HepG2 (cell line): ENCODE measurements at regions not wholly inside any gene's neighbourhood (a gene's known extent, or its start where the extent isn't known, plus 50 kb on each side); places are given as distances from the start of the nearest gene placed in this dataset.

ENCODE experiments used
- ATAC-seq: fragments of 200-7000 bp; cut with Tn5 transposase; 3 replicates; pipeline ENCODE4 v1.9.1; 2020; ENCODE audit warnings: mild to moderate bottlenecking, moderate library complexity
- BruUV-seq: library from RNA; stranded (reverse); fragments of 400-500 nt; replicated peaks from 2 replicates; lab custom pipeline; 2021; lab: Mats Ljungman, UMichigan
- CTCF ChIA-PET: fragments of 300-600 bp; formaldehyde crosslinking; extraction: SDS; loops from one replicate; lab custom pipeline; 2021; ENCODE audit warnings: low total read pairs, inconsistent platforms, low intra/inter-chr PET ratio; lab: Yijun Ruan, JAX
- POLR2A ChIA-PET: fragments of 350-600 bp; sonication (Branson Sonifier 250); formaldehyde crosslinking; loops from one replicate; lab custom pipeline; 2020; ENCODE audit warnings: antibody characterized with exemption, inconsistent platforms; lab: Yijun Ruan, JAX
- DNase-seq: peaks from one replicate; pipeline ENCODE4 v3.0.0-alpha.2; 2015; ENCODE audit warnings: low spot score
- FAIRE-seq: peaks from 3 replicates; lab custom pipeline; 2011; peaks lifted over from hg19 to GRCh38; lab: Jason Lieb, UNC
- H2AFZ ChIP-seq: one replicate; pipeline ENCODE4 v1.6.1; 2011; ENCODE audit warnings: low read length, inconsistent platforms
- H3K27ac ChIP-seq: fragments of 300-600 bp; 3 replicates; pipeline ENCODE4 v1.8.0; 2011; ENCODE audit warnings: mixed run types, mild to moderate bottlenecking, mixed read lengths, low read length, inconsistent platforms; ENCODE audit not compliant: insufficient read depth; ENCODE audit errors: extremely low read length
- H3K27me3 ChIP-seq, 2 experiments: fragments of 200-600 bp in 1 of 2; 2 replicates in 1 of 2; 3 replicates in 1 of 2; pipeline versions ENCODE4 v1.6.0 to v1.8.0; 2011; ENCODE audit warnings: low read length in 2 of 2, mild to moderate bottlenecking in 2 of 2, moderate library complexity in 2 of 2, inconsistent platforms in 1 of 2; ENCODE audit not compliant: insufficient read depth in 2 of 2, control insufficient read depth in 1 of 2
- H3K36me3 ChIP-seq, 2 experiments: fragments of 200-600 bp in 1 of 2; replicated peaks in 1 of 2; 2 replicates in 1 of 2; 3 replicates in 1 of 2; pipeline versions ENCODE4 v1.5.1 to v1.8.0; 2011; ENCODE audit warnings: low read length in 2 of 2, inconsistent platforms in 1 of 2; ENCODE audit not compliant: insufficient read depth in 2 of 2, control insufficient read depth in 1 of 2
- H3K4me1 ChIP-seq: 2 replicates; pipeline ENCODE4 v1.5.1; 2012; ENCODE audit warnings: low read length, inconsistent platforms; ENCODE audit not compliant: insufficient read depth
- H3K4me2 ChIP-seq: 2 replicates; pipeline ENCODE4 v1.6.0; 2011; ENCODE audit warnings: low read depth, low read length, inconsistent platforms
- H3K4me3 ChIP-seq, 3 experiments: fragments of 200-600 bp in 1 of 3; sonication (generic), shearing (Covaris generic) in 1 of 3; replicated peaks in 1 of 3; 2 replicates each; pipeline ENCODE4 v1.5.1; 2011 to 2016; ENCODE audit warnings: low read length in 3 of 3, inconsistent platforms in 2 of 3, low read depth in 2 of 3, mild to moderate bottlenecking in 2 of 3, control low read depth in 1 of 3, mixed read lengths in 1 of 3; ENCODE audit not compliant: insufficient read depth in 1 of 3
- H3K79me2 ChIP-seq: one replicate; pipeline ENCODE4 v1.6.1; 2011; ENCODE audit warnings: low read length, inconsistent platforms; ENCODE audit not compliant: insufficient read depth
- H3K9ac ChIP-seq: 2 replicates; pipeline ENCODE4 v1.6.0; 2011; ENCODE audit warnings: mild to moderate bottlenecking, low read depth, low read length, inconsistent platforms; ENCODE audit not compliant: insufficient read depth
- H3K9me3 ChIP-seq: 2 replicates; pipeline ENCODE4 v1.5.1; 2012; ENCODE audit warnings: mild to moderate bottlenecking, low read length
- H4K20me1 ChIP-seq: 2 replicates; pipeline ENCODE4 v1.6.0; 2011; ENCODE audit warnings: inconsistent platforms, mild to moderate bottlenecking, low read length, moderate library complexity; ENCODE audit not compliant: insufficient read depth
- DNMT3B ChIP-seq: conservative IDR thresholded peaks from 2 replicates; pipeline ENCODE4 v1.6.1; 2016; ENCODE audit warnings: missing biosample characterization, control low read depth
- EED ChIP-seq: sonication (generic); formaldehyde crosslinking; IDR thresholded peaks from 2 replicates; pipeline ENCODE4 v1.5.0; 2020; ENCODE audit warnings: mild to moderate bottlenecking, missing genetic modification reagents
- FLYWCH1 ChIP-seq: sonication (generic); formaldehyde crosslinking; IDR thresholded peaks from 2 replicates; pipeline ENCODE4 v1.8.1; 2023; ENCODE audit warnings: mild to moderate bottlenecking, missing genetic modification reagents
- HNRNPLL ChIP-seq: fragments of 200-400 bp; formaldehyde crosslinking; IDR thresholded peaks from 2 replicates; pipeline ENCODE4 v1.6.1; 2017; ENCODE audit warnings: mild to moderate bottlenecking, low read depth, low read length; ENCODE audit not compliant: poor library complexity, severe bottlenecking
- KLF11 ChIP-seq: IDR thresholded peaks from 2 replicates; pipeline ENCODE4 v1.6.1; 2016; ENCODE audit warnings: missing compliant biosample characterization
- KMT2A ChIP-seq: sonication (generic); formaldehyde crosslinking; IDR thresholded peaks from 2 replicates; pipeline ENCODE4 v1.4.0; 2020; ENCODE audit warnings: missing genetic modification reagents
- REXO4 ChIP-seq: sonication (generic); formaldehyde crosslinking; IDR thresholded peaks from 2 replicates; pipeline ENCODE4 v1.8.0; 2022; ENCODE audit warnings: missing genetic modification reagents, mild to moderate bottlenecking, borderline replicate concordance
- RXRA ChIP-seq: sonication (generic); formaldehyde crosslinking; IDR thresholded peaks from 2 replicates; pipeline ENCODE4 v1.5.1; 2020; ENCODE audit warnings: missing genetic modification reagents
- SMC3 ChIP-seq: IDR thresholded peaks from 2 replicates; pipeline ENCODE4 v1.6.1; 2011; ENCODE audit warnings: low read length, improper control_type of control experiment
- TCF7 ChIP-seq: sonication (generic); IDR thresholded peaks from 2 replicates; pipeline ENCODE4 v1.6.1; 2016; ENCODE audit warnings: antibody characterized with exemption, low read depth
- TOPORS ChIP-seq: sonication (generic); formaldehyde crosslinking; IDR thresholded peaks from 2 replicates; pipeline ENCODE4 v1.8.0; 2023; ENCODE audit warnings: mild to moderate bottlenecking, missing genetic modification reagents
- ZFP90 ChIP-seq: sonication (generic); formaldehyde crosslinking; IDR thresholded peaks from 2 replicates; pipeline ENCODE4 v1.8.0; 2022; ENCODE audit warnings: missing genetic modification reagents, mild to moderate bottlenecking, inconsistent platforms, borderline replicate concordance
- ZNF674 ChIP-seq: sonication (generic); formaldehyde crosslinking; IDR thresholded peaks from 2 replicates; pipeline ENCODE4 v1.5.0; 2020; ENCODE audit warnings: low read depth, mild to moderate bottlenecking, missing genetic modification reagents
- ZNF772 ChIP-seq: sonication (generic); formaldehyde crosslinking; IDR thresholded peaks from 2 replicates; pipeline ENCODE4 v1.5.0; 2020; ENCODE audit warnings: mild to moderate bottlenecking, missing genetic modification reagents
- WGBS: methylation state at CpG from one replicate; pipeline ENCODE4 v1.1.6; 2017; ENCODE audit warnings: low lambda C conversion rate; 5-methylcytosine and 5-hydroxymethylcytosine counted together
- in situ Hi-C: cut with HindIII; loops from 2 replicates; pipeline ENCODE4 v1.10.0; 2017; ENCODE audit warnings: low pct_unique_long_range_greater_than_20kb; ENCODE audit not compliant: extremely low pct_ligation_motif_present
- intact Hi-C: fragments of 100-400 bp; cut with micrococcal nuclease; formaldehyde crosslinking; loops from one replicate; pipeline ENCODE4 v1.10.0; 2022; ENCODE audit not compliant: unreplicated experiment
- TF ChIP-seq, protein P1 (sequence below): sonication (generic); formaldehyde crosslinking; IDR thresholded peaks from 2 replicates; pipeline ENCODE4 v1.4.0; 2020; ENCODE audit warnings: missing genetic modification reagents
- TF ChIP-seq, protein P2 (sequence below): sonication (generic); formaldehyde crosslinking; IDR thresholded peaks from 2 replicates; pipeline ENCODE4 v1.9.0; 2021; ENCODE audit warnings: missing genetic modification reagents, borderline replicate concordance
- TF ChIP-seq, protein P3 (sequence below): sonication (generic); formaldehyde crosslinking; IDR thresholded peaks from 2 replicates; pipeline ENCODE4 v1.9.0; 2021; ENCODE audit warnings: missing genetic modification reagents, borderline replicate concordance
- TF ChIP-seq, protein P4 (sequence below): sonication (generic); formaldehyde crosslinking; IDR thresholded peaks from 2 replicates; pipeline ENCODE4 v1.5.0; 2020; ENCODE audit warnings: missing genetic modification reagents
- TF ChIP-seq, protein P5 (sequence below): sonication (generic); formaldehyde crosslinking; IDR thresholded peaks from 2 replicates; pipeline ENCODE4 v1.9.0; 2022; ENCODE audit warnings: missing genetic modification reagents, mild to moderate bottlenecking, borderline replicate concordance

DNA sequence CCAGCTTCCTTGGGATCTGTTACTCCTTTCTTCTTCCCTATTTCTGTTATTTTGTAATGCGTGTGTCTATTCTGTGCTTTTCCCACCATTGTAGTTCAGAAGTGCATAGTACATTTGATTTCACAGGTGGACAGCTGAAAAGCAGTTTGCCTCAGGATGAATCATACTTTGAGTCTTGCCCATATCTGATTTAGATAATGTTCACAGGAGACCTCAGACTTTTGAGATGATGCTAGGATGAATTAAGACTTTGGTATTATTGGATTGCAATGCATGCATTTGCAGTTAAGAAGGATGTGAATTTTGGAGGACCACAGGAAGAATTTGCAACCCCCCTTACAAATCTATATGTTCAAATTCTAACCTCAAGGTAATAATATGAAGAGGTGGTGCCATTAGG lies 769.6 kb downstream of the CDH11 start:
- DNase-seq (no peak), ATAC-seq (no peak), FAIRE-seq (no peak)
- WGBS = 0% methylated on average over 1 of the region's 1 CpG
- H2AFZ ChIP-seq = no peak overlapping the region
- no peak overlapping the region for H3K9ac ChIP-seq
- H3K36me3 ChIP-seq = no peaks in the 10 kb centered on the region
- BruUV-seq = no TSS peak
- no peak overlapping the region for H3K4me3 ChIP-seq
- POLR2A ChIA-PET = no interaction called here
- H3K4me1 ChIP-seq = no peaks in the 10 kb centered on the region
- H3K9me3 ChIP-seq = peaks cover 31% of the 10 kb centered on the region
- H3K27me3 ChIP-seq = no peaks in the 10 kb centered on the region
- no peak for TF ChIP-seq RXRA
- TF ChIP-seq KLF11 (CRISPR knock-in tag) = no peak
- TF ChIP-seq HNRNPLL = no peak
- TF ChIP-seq, protein P1, sequence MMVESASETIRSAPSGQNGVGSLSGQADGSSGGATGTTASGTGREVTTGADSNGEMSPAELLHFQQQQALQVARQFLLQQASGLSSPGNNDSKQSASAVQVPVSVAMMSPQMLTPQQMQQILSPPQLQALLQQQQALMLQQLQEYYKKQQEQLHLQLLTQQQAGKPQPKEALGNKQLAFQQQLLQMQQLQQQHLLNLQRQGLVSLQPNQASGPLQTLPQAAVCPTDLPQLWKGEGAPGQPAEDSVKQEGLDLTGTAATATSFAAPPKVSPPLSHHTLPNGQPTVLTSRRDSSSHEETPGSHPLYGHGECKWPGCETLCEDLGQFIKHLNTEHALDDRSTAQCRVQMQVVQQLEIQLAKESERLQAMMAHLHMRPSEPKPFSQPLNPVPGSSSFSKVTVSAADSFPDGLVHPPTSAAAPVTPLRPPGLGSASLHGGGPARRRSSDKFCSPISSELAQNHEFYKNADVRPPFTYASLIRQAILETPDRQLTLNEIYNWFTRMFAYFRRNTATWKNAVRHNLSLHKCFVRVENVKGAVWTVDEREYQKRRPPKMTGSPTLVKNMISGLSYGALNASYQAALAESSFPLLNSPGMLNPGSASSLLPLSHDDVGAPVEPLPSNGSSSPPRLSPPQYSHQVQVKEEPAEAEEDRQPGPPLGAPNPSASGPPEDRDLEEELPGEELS (CRISPR knock-in tag) = no peak
- TF ChIP-seq, protein P2, sequence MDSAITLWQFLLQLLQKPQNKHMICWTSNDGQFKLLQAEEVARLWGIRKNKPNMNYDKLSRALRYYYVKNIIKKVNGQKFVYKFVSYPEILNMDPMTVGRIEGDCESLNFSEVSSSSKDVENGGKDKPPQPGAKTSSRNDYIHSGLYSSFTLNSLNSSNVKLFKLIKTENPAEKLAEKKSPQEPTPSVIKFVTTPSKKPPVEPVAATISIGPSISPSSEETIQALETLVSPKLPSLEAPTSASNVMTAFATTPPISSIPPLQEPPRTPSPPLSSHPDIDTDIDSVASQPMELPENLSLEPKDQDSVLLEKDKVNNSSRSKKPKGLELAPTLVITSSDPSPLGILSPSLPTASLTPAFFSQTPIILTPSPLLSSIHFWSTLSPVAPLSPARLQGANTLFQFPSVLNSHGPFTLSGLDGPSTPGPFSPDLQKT = no peak
- no peak for TF ChIP-seq FLYWCH1 (CRISPR knock-in tag)
- TF ChIP-seq KMT2A (CRISPR knock-in tag) = no peak
- TF ChIP-seq EED = no peak
- no peak for TF ChIP-seq ZFP90 (CRISPR knock-in tag)
- TF ChIP-seq, protein P3, sequence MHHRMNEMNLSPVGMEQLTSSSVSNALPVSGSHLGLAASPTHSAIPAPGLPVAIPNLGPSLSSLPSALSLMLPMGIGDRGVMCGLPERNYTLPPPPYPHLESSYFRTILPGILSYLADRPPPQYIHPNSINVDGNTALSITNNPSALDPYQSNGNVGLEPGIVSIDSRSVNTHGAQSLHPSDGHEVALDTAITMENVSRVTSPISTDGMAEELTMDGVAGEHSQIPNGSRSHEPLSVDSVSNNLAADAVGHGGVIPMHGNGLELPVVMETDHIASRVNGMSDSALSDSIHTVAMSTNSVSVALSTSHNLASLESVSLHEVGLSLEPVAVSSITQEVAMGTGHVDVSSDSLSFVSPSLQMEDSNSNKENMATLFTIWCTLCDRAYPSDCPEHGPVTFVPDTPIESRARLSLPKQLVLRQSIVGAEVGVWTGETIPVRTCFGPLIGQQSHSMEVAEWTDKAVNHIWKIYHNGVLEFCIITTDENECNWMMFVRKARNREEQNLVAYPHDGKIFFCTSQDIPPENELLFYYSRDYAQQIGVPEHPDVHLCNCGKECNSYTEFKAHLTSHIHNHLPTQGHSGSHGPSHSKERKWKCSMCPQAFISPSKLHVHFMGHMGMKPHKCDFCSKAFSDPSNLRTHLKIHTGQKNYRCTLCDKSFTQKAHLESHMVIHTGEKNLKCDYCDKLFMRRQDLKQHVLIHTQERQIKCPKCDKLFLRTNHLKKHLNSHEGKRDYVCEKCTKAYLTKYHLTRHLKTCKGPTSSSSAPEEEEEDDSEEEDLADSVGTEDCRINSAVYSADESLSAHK (CRISPR knock-in tag) = no peak
- no peak for TF ChIP-seq TCF7
- TF ChIP-seq DNMT3B (CRISPR knock-in tag) = no peak
- no peak for TF ChIP-seq ZNF674 (CRISPR knock-in tag)
- no peak for TF ChIP-seq TOPORS (CRISPR knock-in tag)
- TF ChIP-seq ZNF772 (CRISPR knock-in tag) = no peak
- TF ChIP-seq SMC3 = no peak
- TF ChIP-seq, protein P4, sequence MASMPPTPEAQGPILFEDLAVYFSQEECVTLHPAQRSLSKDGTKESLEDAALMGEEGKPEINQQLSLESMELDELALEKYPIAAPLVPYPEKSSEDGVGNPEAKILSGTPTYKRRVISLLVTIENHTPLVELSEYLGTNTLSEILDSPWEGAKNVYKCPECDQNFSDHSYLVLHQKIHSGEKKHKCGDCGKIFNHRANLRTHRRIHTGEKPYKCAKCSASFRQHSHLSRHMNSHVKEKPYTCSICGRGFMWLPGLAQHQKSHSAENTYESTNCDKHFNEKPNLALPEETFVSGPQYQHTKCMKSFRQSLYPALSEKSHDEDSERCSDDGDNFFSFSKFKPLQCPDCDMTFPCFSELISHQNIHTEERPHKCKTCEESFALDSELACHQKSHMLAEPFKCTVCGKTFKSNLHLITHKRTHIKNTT (CRISPR knock-in tag) = no peak
- no peak for TF ChIP-seq REXO4 (CRISPR knock-in tag)
- TF ChIP-seq, protein P5, sequence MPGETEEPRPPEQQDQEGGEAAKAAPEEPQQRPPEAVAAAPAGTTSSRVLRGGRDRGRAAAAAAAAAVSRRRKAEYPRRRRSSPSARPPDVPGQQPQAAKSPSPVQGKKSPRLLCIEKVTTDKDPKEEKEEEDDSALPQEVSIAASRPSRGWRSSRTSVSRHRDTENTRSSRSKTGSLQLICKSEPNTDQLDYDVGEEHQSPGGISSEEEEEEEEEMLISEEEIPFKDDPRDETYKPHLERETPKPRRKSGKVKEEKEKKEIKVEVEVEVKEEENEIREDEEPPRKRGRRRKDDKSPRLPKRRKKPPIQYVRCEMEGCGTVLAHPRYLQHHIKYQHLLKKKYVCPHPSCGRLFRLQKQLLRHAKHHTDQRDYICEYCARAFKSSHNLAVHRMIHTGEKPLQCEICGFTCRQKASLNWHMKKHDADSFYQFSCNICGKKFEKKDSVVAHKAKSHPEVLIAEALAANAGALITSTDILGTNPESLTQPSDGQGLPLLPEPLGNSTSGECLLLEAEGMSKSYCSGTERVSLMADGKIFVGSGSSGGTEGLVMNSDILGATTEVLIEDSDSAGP = no peak
- H3K4me2 ChIP-seq = no peak overlapping the region
- H3K27ac ChIP-seq = no peak overlapping the region
- intact Hi-C loops (no loop called here), in situ Hi-C loops (no loop called here)
- H3K79me2 ChIP-seq = no peaks in the 10 kb centered on the region
- CTCF ChIA-PET = no interaction called here
- H4K20me1 ChIP-seq = no peaks in the 10 kb centered on the region
